ENCODE measurements at regions not wholly inside any gene's neighbourhood (a gene's known extent, or its start where the extent isn't known, plus 50 kb on each side); places are given as distances from the start of the nearest gene placed in this dataset.
A peak's percentile ranks its signal among the peaks of the same experiment; 100 is the strongest.

- Histone ChIP-seq H3K79me2 (ENCODE audit: control insufficient read depth, insufficient read depth, low read length) (no peaks in the 10 kb centered on the region), H3K4me2 (ENCODE audit: control insufficient read depth, extremely low read depth, insufficient read depth, low read depth, low read length) (no peak overlapping the region), H3K36me3 (ENCODE audit: control insufficient read depth in 2 of 2, extremely low read depth in 1 of 2, insufficient read depth in 2 of 2, low read length in 2 of 2) (no peaks in the 10 kb centered on the region), H3K27ac (ENCODE audit: control insufficient read depth, insufficient read depth, low read length) (no peak overlapping the region), H4K20me1 (ENCODE audit: control insufficient read depth, extremely low read depth, insufficient read depth, low read length) (no peaks in the 10 kb centered on the region), H3K4me3 (ENCODE audit: control insufficient read depth in 2 of 3, extremely low read depth in 1 of 3, insufficient read depth in 2 of 3, low read depth in 1 of 3, low read length in 3 of 3) (no peak overlapping the region), H3K4me1 (ENCODE audit: control insufficient read depth, extremely low read depth, insufficient read depth, low read length) (peaks cover 22% of the 10 kb centered on the region), H3K9ac (ENCODE audit: control insufficient read depth, extremely low read depth, insufficient read depth, low read length) (no peak overlapping the region), H3K27me3 (ENCODE audit: control insufficient read depth, extremely low read depth, insufficient read depth, low read length) (no peaks in the 10 kb centered on the region), H2AFZ (ENCODE audit: control insufficient read depth, low read length) (peak overlapping the region; percentile 53), H3K9me3 (ENCODE audit: control insufficient read depth, low read depth, low read length) (no peaks in the 10 kb centered on the region), H3K9me1 (ENCODE audit: control insufficient read depth, extremely low read depth, insufficient read depth, low read length) (no peaks in the 10 kb centered on the region)
- dilution Hi-C loops (cut with MboI; ENCODE audit: extremely low pct_ligation_motif_present, low sequenced_read_pairs): no loop called here
- FAIRE-seq (no peak), DNase-seq (ENCODE audit: low read depth, low spot score) (no peak)
- TF ChIP-seq EZH2 (IDR thresholded peaks at IDR 0.05; ENCODE audit: low read length): no peak
- TF ChIP-seq CTCF (optimal IDR thresholded peaks at IDR 0.05 in 1 of 3, IDR thresholded peaks at IDR 0.05 in 1 of 3, conservative IDR thresholded peaks at IDR 0.05 in 1 of 3; ENCODE audit: extremely low read depth in 1 of 3, insufficient read depth in 2 of 3, low read length in 3 of 3): no peak
These were observed 146.3 kb upstream of the SOX2 start for GRCh38 chr3:181565416-181565815.

GRCh38 chr3:181564222-181564621, 147.5 kb upstream of the SOX2 start:
- H3K9me3 ChIP-seq (ENCODE audit: control insufficient read depth, low read depth, low read length): no peaks in the 10 kb centered on the region
- H3K4me3 ChIP-seq (ENCODE audit: control insufficient read depth in 2 of 3, extremely low read depth in 1 of 3, insufficient read depth in 2 of 3, low read depth in 1 of 3, low read length in 3 of 3): no peak overlapping the region
- H3K27ac ChIP-seq (ENCODE audit: control insufficient read depth, insufficient read depth, low read length): no peak overlapping the region
- dilution Hi-C loops (cut with MboI; ENCODE audit: extremely low pct_ligation_motif_present, low sequenced_read_pairs): no loop called here
- H3K9me1 ChIP-seq (ENCODE audit: control insufficient read depth, extremely low read depth, insufficient read depth, low read length): no peaks in the 10 kb centered on the region
- no peak for TF ChIP-seq EZH2 (IDR thresholded peaks at IDR 0.05; ENCODE audit: low read length)
- peak in 2 of 3 experiments; percentile 2 to 13 for TF ChIP-seq CTCF (optimal IDR thresholded peaks at IDR 0.05 in 1 of 3, IDR thresholded peaks at IDR 0.05 in 1 of 3, conservative IDR thresholded peaks at IDR 0.05 in 1 of 3; ENCODE audit: extremely low read depth in 1 of 3, insufficient read depth in 2 of 3, low read length in 3 of 3)
- no peaks in the 10 kb centered on the region for H4K20me1 ChIP-seq (ENCODE audit: control insufficient read depth, extremely low read depth, insufficient read depth, low read length)
- DNase-seq (ENCODE audit: low read depth, low spot score): no peak
- H2AFZ ChIP-seq (ENCODE audit: control insufficient read depth, low read length): no peak overlapping the region
- no peak for FAIRE-seq
- H3K79me2 ChIP-seq (ENCODE audit: control insufficient read depth, insufficient read depth, low read length): no peaks in the 10 kb centered on the region
- no peaks in the 10 kb centered on the region for H3K27me3 ChIP-seq (ENCODE audit: control insufficient read depth, extremely low read depth, insufficient read depth, low read length)
- no peaks in the 10 kb centered on the region for H3K36me3 ChIP-seq (ENCODE audit: control insufficient read depth in 2 of 2, extremely low read depth in 1 of 2, insufficient read depth in 2 of 2, low read length in 2 of 2)
- peaks cover 22% of the 10 kb centered on the region for H3K4me1 ChIP-seq (ENCODE audit: control insufficient read depth, extremely low read depth, insufficient read depth, low read length)
- H3K4me2 ChIP-seq (ENCODE audit: control insufficient read depth, extremely low read depth, insufficient read depth, low read depth, low read length): no peak overlapping the region
- no peak overlapping the region for H3K9ac ChIP-seq (ENCODE audit: control insufficient read depth, extremely low read depth, insufficient read depth, low read length)
